SK-N-SH (cell line): ENCODE measurements at regions not wholly inside any gene's neighbourhood (a gene's known extent, or its start where the extent isn't known, plus 50 kb on each side); places are given as distances from the start of the nearest gene placed in this dataset.

Source experiments
- CTCF ChIA-PET: fragments of 300-600, 350-600 bp; formaldehyde crosslinking; extraction: SDS; loops from one replicate; lab custom pipeline; 2021; lab: Yijun Ruan, JAX
- POLR2A ChIA-PET: fragments of 350-600 bp; sonication (Branson Sonifier 250); formaldehyde crosslinking; extraction: SDS; loops from one replicate; lab custom pipeline; 2020; ENCODE audit warnings: antibody characterized with exemption, inconsistent platforms; lab: Yijun Ruan, JAX
- DNase-seq: peaks from one replicate; pipeline ENCODE4 v3.0.0; 2012
- H2AFZ ChIP-seq: fragments of 200-600 bp; sonication (generic); 2 replicates; pipeline ENCODE4 v1.8.1; 2016; ENCODE audit warnings: antibody characterized with exemption, mild to moderate bottlenecking, low read depth
- H3F3A ChIP-seq: fragments of 200-600 bp; sonication (generic); replicated peaks from 2 replicates; pipeline ENCODE3; 2016; ENCODE audit warnings: antibody characterized with exemption, mild to moderate bottlenecking; ENCODE audit not compliant: insufficient read depth
- H3K27ac ChIP-seq, 2 experiments: fragments of 200-500 bp in 1 of 2; fragments of 200-600 bp in 1 of 2; sonication (Bioruptor generic) in 1 of 2; sonication (generic), shearing (Covaris generic) in 1 of 2; 2 replicates each; pipeline versions ENCODE4 v1.5.1 to v1.6.1; 2014 to 2016; ENCODE audit warnings: low read depth in 2 of 2, inconsistent platforms in 1 of 2, low read length in 1 of 2, mild to moderate bottlenecking in 1 of 2, mixed read lengths in 1 of 2
- H3K27me3 ChIP-seq: fragments of 200-600 bp; sonication (generic), shearing (Covaris generic); 2 replicates; pipeline ENCODE4 v1.6.1; 2016; ENCODE audit warnings: mixed run types; ENCODE audit not compliant: insufficient read depth
- H3K36me3 ChIP-seq, 2 experiments: fragments of 200-500 bp in 1 of 2; fragments of 200-600 bp in 1 of 2; sonication (Bioruptor generic) in 1 of 2; sonication (generic) in 1 of 2; replicated peaks in 1 of 2; 2 replicates each; pipeline versions ENCODE3 to v1.5.1; 2014 to 2016; ENCODE audit warnings: low read length in 1 of 2, mild to moderate bottlenecking in 1 of 2; ENCODE audit not compliant: insufficient read depth in 2 of 2, control insufficient read depth in 1 of 2
- H3K4me1 ChIP-seq, 2 experiments: fragments of 200-500 bp in 1 of 2; fragments of 200-600 bp in 1 of 2; sonication (Bioruptor generic) in 1 of 2; sonication (generic), shearing (Covaris generic) in 1 of 2; 2 replicates each; pipeline versions ENCODE4 v1.5.1 to v1.6.1; 2014 to 2016; ENCODE audit warnings: low read depth in 1 of 2, low read length in 1 of 2, mixed run types in 1 of 2; ENCODE audit not compliant: insufficient read depth in 2 of 2, control insufficient read depth in 1 of 2
- H3K4me2 ChIP-seq: fragments of 200-600 bp; sonication (generic), shearing (Covaris generic); 2 replicates; pipeline ENCODE4 v1.6.1; 2017; ENCODE audit warnings: mixed run types
- H3K4me3 ChIP-seq, 2 experiments: fragments of 200-500 bp in 1 of 2; fragments of 200-600 bp in 1 of 2; sonication (Bioruptor generic) in 1 of 2; sonication (generic), shearing (Covaris generic) in 1 of 2; 2 replicates each; pipeline versions ENCODE4 v1.5.1 to v1.8.1; 2014 to 2016; ENCODE audit warnings: low read depth in 2 of 2, inconsistent platforms in 1 of 2, low read length in 1 of 2, mild to moderate bottlenecking in 1 of 2, mixed read lengths in 1 of 2, moderate library complexity in 1 of 2
- H3K79me2 ChIP-seq: fragments of 200-600 bp; sonication (generic); 2 replicates; pipeline ENCODE4 v1.8.1; 2017; ENCODE audit warnings: mild to moderate bottlenecking; ENCODE audit not compliant: insufficient read depth
- H3K9ac ChIP-seq: fragments of 200-600 bp; sonication (generic); 2 replicates; pipeline ENCODE4 v1.6.1; 2017; ENCODE audit warnings: mixed run types
- H3K9me2 ChIP-seq: fragments of 200-600 bp; sonication (generic); 2 replicates; pipeline ENCODE4 v1.6.1; 2017; ENCODE audit warnings: mixed run types
- H3K9me3 ChIP-seq: fragments of 200-600 bp; sonication (generic); 2 replicates; pipeline ENCODE4 v1.6.1; 2017; ENCODE audit warnings: mixed run types, mild to moderate bottlenecking, moderate library complexity
- H4K20me1 ChIP-seq: fragments of 200-600 bp; sonication (generic); 2 replicates; pipeline ENCODE4 v1.6.1; 2017; ENCODE audit warnings: mild to moderate bottlenecking, mixed run types; ENCODE audit not compliant: insufficient read depth
- CTCF ChIP-seq: fragments of 200-600 bp; sonication (generic); IDR thresholded peaks from 2 replicates; pipeline ENCODE4 v1.6.1; 2017; ENCODE audit warnings: antibody characterized with exemption, mild to moderate bottlenecking, moderate library complexity
- EP300 ChIP-seq, 2 experiments: IDR thresholded peaks; 2 replicates each; pipeline versions ENCODE4 v1.4.0 to v1.6.1; 2012; ENCODE audit warnings: borderline replicate concordance in 1 of 2, low read depth in 1 of 2, low read length in 1 of 2
- EZH2phosphoT487 ChIP-seq: fragments of 200-600 bp; sonication (generic); IDR thresholded peaks from 2 replicates; pipeline ENCODE4 v1.6.1; 2017; ENCODE audit warnings: low read depth, mixed run types, mild to moderate bottlenecking, antibody characterized with exemption, moderate library complexity, borderline replicate concordance
- FOSL2 ChIP-seq: IDR thresholded peaks from 2 replicates; pipeline ENCODE4 v1.4.0; 2012; ENCODE audit warnings: low read depth, mild to moderate bottlenecking, moderate library complexity, borderline replicate concordance
- FOXM1 ChIP-seq: IDR thresholded peaks from 2 replicates; pipeline ENCODE4 v1.4.0; 2012; ENCODE audit warnings: low read depth, mild to moderate bottlenecking
- GABPA ChIP-seq: IDR thresholded peaks from 2 replicates; pipeline ENCODE4 v1.4.0; 2012; ENCODE audit warnings: low read depth, mild to moderate bottlenecking
- JUND ChIP-seq: IDR thresholded peaks from 2 replicates; pipeline ENCODE4 v1.4.0; 2012
- NRF1 ChIP-seq: IDR thresholded peaks from 2 replicates; pipeline ENCODE4 v1.6.1; 2012; ENCODE audit warnings: low read depth, mild to moderate bottlenecking, low read length
- PBX3 ChIP-seq: IDR thresholded peaks from 2 replicates; pipeline ENCODE4; 2012
- POLR2AphosphoS5 ChIP-seq: IDR thresholded peaks from 2 replicates; pipeline ENCODE4 v1.6.1; 2012; ENCODE audit warnings: low read depth, low read length
- REST ChIP-seq: IDR thresholded peaks from 2 replicates; pipeline ENCODE4 v1.6.1; 2012; ENCODE audit warnings: mild to moderate bottlenecking, low read depth, low read length, moderate library complexity
- TAF1 ChIP-seq: IDR thresholded peaks from 2 replicates; pipeline ENCODE4 v1.6.1; 2012; ENCODE audit warnings: low read depth, mild to moderate bottlenecking, low read length, moderate library complexity, borderline replicate concordance
- TEAD4 ChIP-seq: IDR thresholded peaks from 2 replicates; pipeline ENCODE4 v1.4.0; 2012; ENCODE audit warnings: mild to moderate bottlenecking, borderline replicate concordance; ENCODE audit not compliant: insufficient read depth
- USF2 ChIP-seq: fragments of 150-350 bp; IDR thresholded peaks from 2 replicates; pipeline ENCODE4 v1.6.1; 2017; ENCODE audit warnings: antibody characterized with exemption, low read length, low read depth, borderline replicate concordance
- YY1 ChIP-seq: IDR thresholded peaks from 2 replicates; pipeline ENCODE4 v1.4.0; 2012; ENCODE audit warnings: low read depth, mild to moderate bottlenecking
- ZBTB33 ChIP-seq: IDR thresholded peaks from 2 replicates; pipeline ENCODE4 v1.4.0; 2012; ENCODE audit warnings: low read depth, borderline replicate concordance
- WGBS: methylation state at CpG from one replicate; pipeline ENCODE4 v1.1.6; 2017; ENCODE audit warnings: low lambda C conversion rate; 5-methylcytosine and 5-hydroxymethylcytosine counted together

GRCh38 chr10:4506095-4506494, 319.9 kb upstream of the AKR1E2 start:
- 84% methylated on average over 2 of the region's 2 CpGs for WGBS
- POLR2A ChIA-PET = no interaction called here
- H3K4me1 ChIP-seq = peaks cover 0 to 7% of the 10 kb centered on the region in 2 experiments; a peak in 3 of 4 replicates
- H3K27ac ChIP-seq = peak overlapping the region in 1 of 2 experiments; percentile 37; a peak in 2 of 4 replicates
- no peaks in the 10 kb centered on the region for H3F3A ChIP-seq
- no peak overlapping the region for H3K4me2 ChIP-seq
- H3K79me2 ChIP-seq = no peaks in the 10 kb centered on the region
- H2AFZ ChIP-seq = no peak overlapping the region
- no peak overlapping the region for H3K9ac ChIP-seq
- no peak overlapping the region for H3K4me3 ChIP-seq
- no peak for TF ChIP-seq TEAD4
- TF ChIP-seq TAF1 = no peak
- TF ChIP-seq YY1 = no peak
- TF ChIP-seq CTCF = no peak
- TF ChIP-seq REST = no peak
- no peak for TF ChIP-seq NRF1
- no peak for TF ChIP-seq EZH2phosphoT487
- peak in 1 of 2 experiments; percentile 23; a peak in 1 of 4 replicates for TF ChIP-seq EP300 (IDR thresholded peaks at IDR 0.05; ENCODE audit: borderline replicate concordance in 1 of 2, low read depth in 1 of 2, low read length in 1 of 2)
- TF ChIP-seq POLR2AphosphoS5 = no peak
- TF ChIP-seq PBX3 = peak; percentile 87
- TF ChIP-seq USF2 = no peak
- peak; percentile 14; the same call in 1 of the 2 replicates for TF ChIP-seq JUND
- 0 out of 2 replicates have a peak, but pooled peaks have one; percentile 26 for TF ChIP-seq FOSL2
- no peak for TF ChIP-seq GABPA
- no peak for TF ChIP-seq FOXM1
- no peak for TF ChIP-seq ZBTB33
- no peak for DNase-seq
- H3K9me2 ChIP-seq = no peaks in the 10 kb centered on the region
- H3K36me3 ChIP-seq = no peaks in the 10 kb centered on the region
- H3K9me3 ChIP-seq = no peaks in the 10 kb centered on the region; the same call in 1 of the 2 replicates
- H4K20me1 ChIP-seq = no peaks in the 10 kb centered on the region
- H3K27me3 ChIP-seq = no peaks in the 10 kb centered on the region
- CTCF ChIA-PET = no interaction called here
